Body of pancreas (tissue), 4 donors: ENCODE measurements at regions not wholly inside any gene's neighbourhood (a gene's known extent, or its start where the extent isn't known, plus 50 kb on each side); places are given as distances from the start of the nearest gene placed in this dataset.

Experiments used
- POLR2A ChIP-seq, 3 donors: fragments of 450-650 bp; IDR thresholded peaks; one replicate each; pipeline ENCODE4 v1.6.1; 2016; ENCODE audit warnings: antibody characterized with exemption in 3 of 3, mild to moderate bottlenecking in 2 of 3
- TF ChIP-seq, protein P1 (sequence below), 7 experiments: fragments of 450-650 bp in 4 of 7; fragments of 200-600 bp in 3 of 7; sonication (generic) in 3 of 7; IDR thresholded peaks; one replicate each; pipeline ENCODE4 v1.5.1; 2016 to 2019; ENCODE audit warnings: antibody characterized with exemption in 7 of 7

DNA sequence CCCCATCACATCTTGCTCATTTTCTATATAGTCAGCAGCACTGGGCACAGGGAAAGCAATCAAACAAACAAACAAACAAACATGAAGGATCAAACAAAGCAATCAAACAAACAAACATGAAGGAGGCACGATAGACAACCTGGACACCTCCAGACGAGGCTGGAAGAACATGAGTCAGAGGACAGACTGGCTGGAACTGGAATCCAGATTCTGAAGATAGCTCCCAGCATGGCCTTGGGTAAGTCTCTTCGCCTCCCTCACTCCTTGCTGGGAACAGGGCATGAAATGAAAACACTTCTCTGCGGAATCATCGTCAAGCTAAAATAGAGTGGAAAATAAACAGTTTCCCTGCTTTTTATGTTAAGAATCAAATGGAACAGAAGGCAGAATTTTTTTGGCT, 984.8 kb downstream of the VRK1 start:
- TF ChIP-seq, protein P1, sequence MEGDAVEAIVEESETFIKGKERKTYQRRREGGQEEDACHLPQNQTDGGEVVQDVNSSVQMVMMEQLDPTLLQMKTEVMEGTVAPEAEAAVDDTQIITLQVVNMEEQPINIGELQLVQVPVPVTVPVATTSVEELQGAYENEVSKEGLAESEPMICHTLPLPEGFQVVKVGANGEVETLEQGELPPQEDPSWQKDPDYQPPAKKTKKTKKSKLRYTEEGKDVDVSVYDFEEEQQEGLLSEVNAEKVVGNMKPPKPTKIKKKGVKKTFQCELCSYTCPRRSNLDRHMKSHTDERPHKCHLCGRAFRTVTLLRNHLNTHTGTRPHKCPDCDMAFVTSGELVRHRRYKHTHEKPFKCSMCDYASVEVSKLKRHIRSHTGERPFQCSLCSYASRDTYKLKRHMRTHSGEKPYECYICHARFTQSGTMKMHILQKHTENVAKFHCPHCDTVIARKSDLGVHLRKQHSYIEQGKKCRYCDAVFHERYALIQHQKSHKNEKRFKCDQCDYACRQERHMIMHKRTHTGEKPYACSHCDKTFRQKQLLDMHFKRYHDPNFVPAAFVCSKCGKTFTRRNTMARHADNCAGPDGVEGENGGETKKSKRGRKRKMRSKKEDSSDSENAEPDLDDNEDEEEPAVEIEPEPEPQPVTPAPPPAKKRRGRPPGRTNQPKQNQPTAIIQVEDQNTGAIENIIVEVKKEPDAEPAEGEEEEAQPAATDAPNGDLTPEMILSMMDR (IDR thresholded peaks at IDR 0.05), result no peak
- no peak for TF ChIP-seq POLR2A (IDR thresholded peaks at IDR 0.05)
